Small intestine (tissue), 7 donors: ENCODE measurements at regions not wholly inside any gene's neighbourhood (a gene's known extent, or its start where the extent isn't known, plus 50 kb on each side); places are given as distances from the start of the nearest gene placed in this dataset.

Source experiments
- DNase-seq, 2 donors: peaks; one replicate each; pipeline versions ENCODE4 v3.0.0 to v3.0.0-alpha.2; 2013
- FAIRE-seq: peaks from 2 replicates; lab custom pipeline; 2012; peaks lifted over from hg19 to GRCh38; lab: Jason Lieb, UNC
- H3K27ac ChIP-seq, 3 donors: one replicate each; pipeline ENCODE4 v1.5.1; 2013; ENCODE audit warnings: low read length in 2 of 3, mild to moderate bottlenecking in 2 of 3, control low read depth in 1 of 3, inconsistent platforms in 1 of 3, low read depth in 1 of 3, moderate library complexity in 1 of 3
- H3K27me3 ChIP-seq, 3 donors: one replicate each; pipeline ENCODE4 v1.6.1; 2013; ENCODE audit warnings: low read length in 3 of 3, inconsistent platforms in 1 of 3; ENCODE audit not compliant: control insufficient read depth in 3 of 3, insufficient read depth in 3 of 3
- H3K36me3 ChIP-seq, 3 donors: one replicate each; pipeline ENCODE4 v1.6.1; 2013; ENCODE audit warnings: low read length in 3 of 3, inconsistent platforms in 1 of 3, low read depth in 1 of 3, mild to moderate bottlenecking in 1 of 3, moderate library complexity in 1 of 3; ENCODE audit not compliant: control insufficient read depth in 3 of 3, insufficient read depth in 2 of 3
- H3K4me1 ChIP-seq, 3 donors: one replicate each; pipeline ENCODE4 v1.6.1; 2013; ENCODE audit warnings: low read length in 2 of 3, inconsistent platforms in 1 of 3, low read depth in 1 of 3, mild to moderate bottlenecking in 1 of 3, moderate library complexity in 1 of 3; ENCODE audit not compliant: control insufficient read depth in 3 of 3, insufficient read depth in 2 of 3
- H3K4me3 ChIP-seq, 3 donors: one replicate each; pipeline ENCODE4 v1.5.1; 2013; ENCODE audit warnings: low read length in 3 of 3, control low read depth in 1 of 3, inconsistent platforms in 1 of 3, low read depth in 1 of 3, mild to moderate bottlenecking in 1 of 3, moderate library complexity in 1 of 3
- H3K9me3 ChIP-seq, 2 donors: one replicate each; pipeline ENCODE4 v1.6.1; 2013; ENCODE audit warnings: low read depth in 1 of 2, low read length in 1 of 2; ENCODE audit not compliant: control insufficient read depth in 2 of 2, insufficient read depth in 1 of 2
- WGBS, 3 donors: extraction: QIAGEN DNeasy Blood & Tissue Kit; methylation state at CpG; one replicate each; pipeline ENCODE4 v1.1.7; 2013; 5-methylcytosine and 5-hydroxymethylcytosine counted together
- donor health status: healthy with polysubstance abuse.
- donor health status: control.
- donor health status: control.
- donor health status: Bipolar disorder and iron deficiency.
- donor health status: healthy.

DNA sequence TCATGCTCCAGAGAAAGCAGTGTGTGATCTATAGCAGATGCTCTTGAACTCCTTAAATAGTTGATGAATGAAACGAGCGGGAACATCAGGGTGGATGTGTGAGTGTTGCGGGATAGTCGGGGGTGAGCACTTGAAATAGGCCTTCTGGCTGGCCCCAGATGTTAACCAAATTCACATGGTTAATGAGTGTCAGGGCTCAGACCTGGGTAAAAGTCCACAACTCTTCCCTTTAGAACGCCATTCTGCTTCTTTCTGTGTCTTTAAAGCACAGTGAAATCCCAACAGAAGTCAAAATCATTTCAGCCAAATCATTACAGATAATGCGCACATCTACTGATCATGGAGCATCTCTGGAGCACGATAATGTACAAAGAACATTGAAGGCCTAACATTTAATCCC, 249.4 kb upstream of the BOD1L1 start:
- FAIRE-seq (no peak), DNase-seq (peak; percentile 53 to 66)
- Histone ChIP-seq H3K9me3 (no peaks in the 10 kb centered on the region), H3K27me3 (no peaks in the 10 kb centered on the region), H3K36me3 (no peaks in the 10 kb centered on the region), H3K4me3 (no peak overlapping the region), H3K4me1 (peaks cover 0 to 56% (median 2%) of the 10 kb centered on the region in 3 donors), H3K27ac (peak overlapping the region in 1 of 3 donors; percentile 78)
- 25 to 64% (median 61%) methylated on average over 7 of the region's 7 CpGs for WGBS, 3 donors

DNA sequence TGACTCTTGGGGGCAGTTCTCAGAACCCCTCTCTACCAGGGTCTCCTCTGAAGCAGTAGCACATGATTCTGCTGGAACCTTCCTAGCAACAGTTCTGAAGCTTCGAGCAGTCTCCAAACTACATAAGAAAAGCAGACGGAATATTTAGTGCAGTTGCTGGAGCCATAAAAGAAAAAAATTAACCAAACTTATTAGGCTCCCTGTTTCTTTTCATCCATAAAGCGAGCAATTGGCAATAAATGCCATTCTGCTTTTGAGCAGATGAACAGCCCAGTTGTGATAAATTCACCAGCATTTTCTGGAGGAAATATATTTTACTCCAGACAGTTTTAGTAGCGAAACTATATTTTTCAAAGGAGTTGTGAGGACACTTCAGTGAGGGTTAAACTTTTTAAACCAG, 250.1 kb upstream of the BOD1L1 start:
- no peaks in the 10 kb centered on the region for H3K27me3 ChIP-seq
- H3K27ac ChIP-seq = peak overlapping the region in 1 of 3 donors; percentile 78
- H3K36me3 ChIP-seq = no peaks in the 10 kb centered on the region
- no peak overlapping the region for H3K4me3 ChIP-seq
- FAIRE-seq (no peak), DNase-seq (no peak)
- H3K9me3 ChIP-seq = no peaks in the 10 kb centered on the region
- 25 to 56% (median 39%) methylated on average over 4 of the region's 4 CpGs for WGBS, 3 donors
- peaks cover 0 to 51% (median 2%) of the 10 kb centered on the region in 3 donors for H3K4me1 ChIP-seq

DNA sequence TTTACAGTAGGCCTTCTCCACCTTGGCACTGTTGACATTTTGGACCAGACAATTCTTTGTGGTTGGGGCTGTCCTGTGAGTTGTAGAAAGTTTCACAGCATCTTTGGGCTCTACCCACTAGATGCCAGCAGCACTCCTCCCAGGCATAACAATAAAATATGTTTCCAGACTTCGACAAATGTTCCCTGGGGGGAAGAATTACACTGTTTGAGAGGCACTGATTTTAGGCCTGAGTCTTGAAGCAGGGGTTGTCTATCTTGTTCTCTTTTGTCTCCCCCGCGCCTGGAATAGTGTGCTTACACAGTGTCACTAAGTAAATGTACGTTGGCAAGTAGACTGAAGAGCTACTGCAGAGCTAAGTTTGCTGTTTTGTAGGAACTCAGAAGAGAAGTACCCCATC, 254.4 kb upstream of the BOD1L1 start:
- no peak for FAIRE-seq
- Histone ChIP-seq H3K36me3 (no peaks in the 10 kb centered on the region), H3K27me3 (no peaks in the 10 kb centered on the region), H3K4me3 (no peak overlapping the region), H3K27ac (no peak overlapping the region), H3K4me1 (peaks cover 0 to 16% (median 0%) of the 10 kb centered on the region in 3 donors), H3K9me3 (no peaks in the 10 kb centered on the region)
- WGBS, 3 donors = 79 to 86% (median 85%) methylated on average over 4 of the region's 4 CpGs
- DNase-seq = no peak

DNA sequence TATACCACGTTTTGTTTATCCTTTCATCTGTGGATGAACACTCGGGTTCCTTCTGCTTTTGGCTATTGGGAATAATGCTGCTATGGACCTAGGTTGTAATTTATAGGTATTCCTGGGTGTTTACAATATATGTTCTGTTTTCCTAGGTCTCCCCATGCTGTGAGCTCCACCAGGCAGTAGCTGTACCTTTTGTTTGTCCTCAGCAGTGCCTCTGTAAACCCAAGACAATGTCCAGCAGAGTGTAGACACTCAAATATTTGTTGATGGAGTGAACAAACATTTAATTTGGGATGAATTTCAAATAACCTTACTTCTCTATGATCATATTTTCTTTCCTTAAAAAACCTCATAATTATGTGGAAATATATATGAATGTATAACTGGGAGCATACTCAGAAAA, 259.5 kb upstream of the BOD1L1 start:
- no peak overlapping the region for H3K27ac ChIP-seq
- H3K36me3 ChIP-seq = no peaks in the 10 kb centered on the region
- H3K27me3 ChIP-seq = no peaks in the 10 kb centered on the region
- no peak for FAIRE-seq
- H3K4me1 ChIP-seq = peaks cover 0 to 4% (median 0%) of the 10 kb centered on the region in 3 donors
- 42 to 71% (median 66%) methylated on average over 2 of the region's 2 CpGs for WGBS, 3 donors
- DNase-seq = no peak
- H3K9me3 ChIP-seq = no peaks in the 10 kb centered on the region
- no peak overlapping the region for H3K4me3 ChIP-seq

DNA sequence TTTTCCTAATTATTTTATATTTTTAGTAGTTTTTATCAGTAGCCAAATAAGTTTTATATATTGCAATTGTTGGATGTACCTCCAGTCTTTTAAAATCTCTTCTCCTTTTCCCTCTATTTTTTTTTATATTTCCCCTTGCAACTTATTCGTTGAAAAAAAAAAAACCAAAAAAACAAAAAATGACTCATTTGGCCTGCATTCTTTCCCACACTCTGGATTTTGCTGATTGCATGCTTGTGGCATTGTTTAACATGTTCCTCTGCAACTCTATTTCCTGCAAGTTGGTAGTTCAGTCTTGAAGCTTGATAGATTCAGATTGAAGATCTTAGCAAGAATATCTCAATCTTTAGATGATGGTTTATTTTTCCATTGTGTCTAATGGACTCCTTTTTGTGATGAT, 260.6 kb upstream of the BOD1L1 start:
- Histone ChIP-seq H3K4me3 (no peak overlapping the region), H3K9me3 (no peaks in the 10 kb centered on the region), H3K36me3 (no peaks in the 10 kb centered on the region), H3K4me1 (peaks cover 0 to 4% (median 0%) of the 10 kb centered on the region in 3 donors), H3K27ac (no peak overlapping the region), H3K27me3 (no peaks in the 10 kb centered on the region)
- 32 to 84% (median 58%) methylated on average over 1 of the region's 1 CpG for WGBS, 3 donors
- DNase-seq (no peak), FAIRE-seq (no peak)

DNA sequence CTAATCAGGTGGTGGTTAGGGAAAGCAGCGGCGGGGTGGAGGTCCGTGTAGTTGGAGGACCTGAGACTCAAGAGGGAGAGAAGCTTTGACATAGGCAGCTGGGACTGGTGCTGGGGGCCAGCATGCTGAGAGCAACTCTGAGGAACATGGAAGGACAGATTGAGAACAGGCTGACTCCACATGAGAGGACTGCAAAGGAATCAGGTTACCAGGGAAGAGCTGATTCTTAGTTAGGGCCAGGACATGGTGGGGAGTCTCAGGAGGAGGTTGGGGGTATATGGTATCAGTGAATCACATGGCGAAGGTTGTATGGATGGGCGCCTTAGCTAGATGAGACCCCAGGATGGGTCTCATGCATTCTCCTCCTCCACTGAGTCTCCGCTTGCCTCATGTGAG, 264.0 kb upstream of the BOD1L1 start:
- Histone ChIP-seq H3K4me3 (no peak overlapping the region), H3K9me3 (no peaks in the 10 kb centered on the region), H3K27ac (no peak overlapping the region), H3K36me3 (no peaks in the 10 kb centered on the region), H3K4me1 (peaks cover 0 to 4% (median 0%) of the 10 kb centered on the region in 3 donors), H3K27me3 (no peaks in the 10 kb centered on the region)
- DNase-seq = no peak
- no peak for FAIRE-seq
- 80 to 96% (median 81%) methylated on average over 6 of the region's 6 CpGs for WGBS, 3 donors

DNA sequence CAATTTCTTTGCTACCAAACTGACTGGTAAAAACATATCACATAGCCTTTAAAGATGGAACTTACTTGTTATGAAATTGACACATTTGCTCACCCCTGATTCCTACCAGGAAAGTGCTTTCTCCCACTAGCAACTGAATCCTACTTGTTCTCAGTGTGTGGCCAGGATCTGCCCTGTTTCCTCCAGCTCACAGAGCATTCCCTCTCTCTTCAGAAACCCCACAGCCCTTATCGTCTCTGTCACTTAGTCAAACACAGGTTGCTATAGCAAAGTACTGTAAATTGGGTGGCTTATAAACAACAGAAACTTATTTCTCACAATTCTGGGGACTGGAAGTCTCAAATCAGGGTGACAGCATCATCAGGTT, 265.2 kb upstream of the BOD1L1 start:
- DNase-seq (no peak), FAIRE-seq (no peak)
- Histone ChIP-seq H3K27ac (no peak overlapping the region), H3K4me1 (peaks cover 0 to 4% (median 0%) of the 10 kb centered on the region in 3 donors), H3K36me3 (no peaks in the 10 kb centered on the region), H3K4me3 (no peak overlapping the region), H3K27me3 (no peaks in the 10 kb centered on the region), H3K9me3 (no peaks in the 10 kb centered on the region)
- 57 to 84% (median 65%) methylated on average over 1 of the region's 1 CpG for WGBS, 3 donors

DNA sequence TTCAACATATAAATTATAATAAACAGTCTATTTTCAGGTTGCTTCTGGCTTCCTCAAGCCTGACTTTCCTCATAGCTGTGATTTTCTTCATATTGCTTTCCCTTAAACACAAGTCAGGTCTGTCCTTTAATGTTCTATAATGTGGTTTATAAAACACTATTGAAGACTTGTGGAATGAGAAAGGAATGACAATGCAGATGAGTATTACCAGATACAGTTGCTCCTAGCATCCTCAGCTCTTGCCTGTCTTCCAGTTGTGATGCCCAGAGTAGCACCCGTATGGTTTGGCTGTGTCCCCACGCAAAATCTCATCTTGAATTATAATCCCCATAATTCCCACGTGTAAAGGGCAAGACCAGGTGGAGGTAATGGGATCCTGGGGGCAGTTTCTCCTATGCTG, 265.7 kb upstream of the BOD1L1 start:
- H3K27me3 ChIP-seq = no peaks in the 10 kb centered on the region
- peaks cover 0 to 4% (median 0%) of the 10 kb centered on the region in 3 donors for H3K4me1 ChIP-seq
- H3K9me3 ChIP-seq = no peaks in the 10 kb centered on the region
- H3K4me3 ChIP-seq = no peak overlapping the region
- no peak overlapping the region for H3K27ac ChIP-seq
- no peaks in the 10 kb centered on the region for H3K36me3 ChIP-seq
- 80 to 82% (median 82%) methylated on average over 3 of the region's 3 CpGs for WGBS, 3 donors
- DNase-seq (no peak), FAIRE-seq (no peak)

DNA sequence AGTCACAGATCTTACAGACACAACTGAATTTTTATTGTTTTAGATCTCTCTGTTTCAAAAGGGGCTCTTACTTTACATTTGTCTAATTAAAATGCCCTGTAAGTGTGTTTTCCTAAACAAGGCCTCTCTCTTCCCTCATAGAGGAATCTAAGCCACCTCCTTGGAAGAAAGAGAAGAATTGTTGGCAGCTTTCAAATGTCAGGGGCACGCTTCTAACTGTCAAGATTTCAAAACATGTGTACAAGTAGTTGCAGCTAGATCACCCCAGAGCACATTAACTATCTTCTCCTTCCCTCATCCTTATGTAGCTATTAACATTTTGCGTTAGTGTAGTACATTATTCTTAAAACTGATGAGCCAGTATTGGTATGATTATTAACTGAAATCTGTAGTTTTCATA, 266.5 kb upstream of the BOD1L1 start:
- no peak for DNase-seq
- WGBS, 3 donors = 74 to 92% (median 85%) methylated on average over 2 of the region's 2 CpGs
- Histone ChIP-seq H3K27ac (no peak overlapping the region), H3K4me3 (no peak overlapping the region), H3K27me3 (no peaks in the 10 kb centered on the region), H3K4me1 (peaks cover 0 to 4% (median 0%) of the 10 kb centered on the region in 3 donors), H3K9me3 (no peaks in the 10 kb centered on the region), H3K36me3 (no peaks in the 10 kb centered on the region)
- FAIRE-seq = no peak
